ENCODE measurements at regions not wholly inside any gene's neighbourhood (a gene's known extent, or its start where the extent isn't known, plus 50 kb on each side); places are given as distances from the start of the nearest gene placed in this dataset.

GRCh38 chr1:87512431-87512830 is 183.8 kb downstream of the LMO4 start:
- no peak for DNase-seq

DNA sequence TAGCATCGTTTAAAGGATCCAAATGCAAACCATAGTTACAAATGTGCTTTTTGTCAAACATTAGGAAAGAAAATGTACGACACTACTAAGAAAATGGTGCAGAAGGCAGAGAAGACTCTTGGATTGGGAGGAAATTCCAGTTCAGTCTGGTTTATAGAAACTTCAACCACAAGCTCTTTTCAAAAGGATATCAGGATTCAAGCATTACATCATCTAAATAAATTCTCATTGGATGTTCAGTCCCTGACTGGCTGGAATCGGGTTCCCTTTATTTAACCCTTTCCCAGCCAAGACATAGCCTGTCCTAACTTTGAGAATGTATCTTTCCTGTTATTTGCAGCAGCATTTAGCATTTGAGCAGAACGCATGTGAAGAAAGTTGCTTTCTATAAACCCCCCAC is 184.6 kb downstream of the LMO4 start:
- DNase-seq = no peak

DNA sequence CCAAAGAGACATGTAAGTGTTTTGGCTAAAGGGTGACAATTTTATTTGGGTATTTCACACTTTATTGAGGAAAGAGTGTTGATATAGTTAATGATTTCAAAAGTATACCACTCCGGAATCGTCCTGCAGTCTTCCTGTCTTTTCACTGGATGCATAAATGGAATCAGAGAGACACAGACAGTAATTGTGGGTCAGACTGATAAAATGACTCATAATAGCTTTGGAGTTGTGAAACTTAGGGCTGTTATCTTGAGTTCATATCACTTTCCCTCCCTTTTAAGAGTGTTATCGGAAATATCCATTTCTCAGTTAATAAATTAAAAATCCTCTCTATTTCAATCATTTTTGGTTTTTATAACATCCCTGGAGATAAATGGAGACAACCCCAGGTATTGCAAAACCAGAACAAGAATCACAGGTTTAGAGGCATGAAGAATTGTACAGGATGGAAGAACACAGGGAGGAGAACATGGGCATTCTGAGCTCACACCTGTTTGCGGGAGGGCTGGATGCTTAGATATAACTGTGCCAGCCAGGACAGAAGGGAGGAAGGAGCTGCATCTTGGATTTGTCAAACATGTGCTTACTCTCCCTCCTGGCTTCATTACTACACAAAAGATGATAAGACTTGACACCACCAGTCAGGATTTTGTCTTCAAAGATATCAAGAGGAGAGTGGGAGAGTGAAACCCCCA is 185.4 kb downstream of the LMO4 start:
- DNase-seq = no peak

DNA sequence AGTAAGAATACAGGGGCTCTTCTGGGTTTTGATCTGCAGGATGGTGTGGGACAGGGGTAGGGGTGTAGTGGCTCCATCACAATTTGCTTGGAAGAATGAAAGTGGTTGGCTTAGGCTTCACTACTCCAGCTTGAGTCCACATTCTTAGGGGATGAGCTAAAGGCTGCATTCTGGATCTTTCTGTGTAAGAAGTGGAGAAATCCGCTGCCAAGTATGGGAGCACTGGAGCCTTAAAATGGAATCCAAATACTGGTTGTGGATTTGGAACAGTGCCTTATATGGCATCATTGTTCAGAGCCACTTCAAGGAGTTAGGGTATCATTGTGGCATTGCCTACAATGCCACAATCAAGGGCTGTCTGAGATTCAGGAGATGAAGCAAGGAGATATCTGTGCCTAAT is 187.1 kb downstream of the LMO4 start:
- no peak for DNase-seq

- no peak for DNase-seq
Observed at GRCh38 chr1:87518794-87519193, 190.1 kb downstream of the LMO4 start.

- DNase-seq = no peak
Observed at GRCh38 chr1:87521452-87521851, 192.8 kb downstream of the LMO4 start.

DNA sequence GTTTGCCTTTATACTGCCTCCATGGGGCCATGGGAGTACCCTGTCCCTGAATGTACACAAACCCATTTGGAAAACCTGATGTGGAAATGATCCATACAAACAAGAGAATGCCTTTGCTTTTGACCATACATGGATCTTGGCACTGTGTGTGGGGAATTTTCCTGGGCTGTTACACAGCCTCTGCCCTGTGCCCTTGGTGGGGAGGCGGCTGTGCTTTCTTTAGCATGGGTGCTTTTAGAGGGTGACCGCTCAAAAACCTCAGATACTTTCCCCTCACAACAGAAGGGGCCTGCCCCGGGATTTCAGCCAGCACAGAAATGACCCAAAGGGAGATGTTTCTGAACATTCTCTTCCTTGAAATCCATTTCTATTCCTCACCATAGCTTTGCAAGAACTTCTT is 194.8 kb downstream of the LMO4 start:
- DNase-seq = no peak

DNA sequence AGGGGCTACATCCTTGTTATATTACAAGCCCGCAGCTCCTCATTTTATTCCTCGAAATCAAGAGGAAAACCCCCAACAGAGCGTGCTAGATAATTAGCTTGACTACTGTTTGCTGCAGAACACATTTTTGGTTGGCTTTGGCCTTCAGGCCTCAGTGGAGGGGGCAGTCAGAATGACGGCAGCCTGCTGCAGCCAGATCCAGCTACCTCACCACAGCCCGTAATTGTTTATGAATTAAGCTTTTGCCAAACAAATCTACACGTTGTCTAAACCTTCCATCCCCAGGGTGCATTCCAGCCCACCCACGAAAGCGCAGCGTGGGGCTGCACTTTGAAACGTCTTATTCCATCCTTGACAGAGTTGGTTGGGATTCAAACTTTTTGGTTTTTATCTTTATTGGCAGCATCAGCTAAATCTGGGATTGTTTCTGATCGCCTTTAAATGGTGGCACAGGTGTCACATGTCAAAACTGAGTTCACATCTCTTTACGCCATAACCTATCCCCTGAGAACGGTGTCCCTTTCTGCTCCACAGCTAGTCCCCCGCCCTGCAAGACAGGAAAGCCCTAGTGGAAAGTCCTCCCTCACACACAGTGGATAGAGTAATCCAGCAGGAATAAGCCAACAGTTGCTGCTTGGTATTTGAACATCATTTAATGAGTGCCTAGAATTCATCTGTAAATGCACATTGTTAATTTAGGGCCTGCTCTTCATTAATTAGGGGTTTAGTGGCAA is 195.5 kb downstream of the LMO4 start:
- DNase-seq = no peak

DNA sequence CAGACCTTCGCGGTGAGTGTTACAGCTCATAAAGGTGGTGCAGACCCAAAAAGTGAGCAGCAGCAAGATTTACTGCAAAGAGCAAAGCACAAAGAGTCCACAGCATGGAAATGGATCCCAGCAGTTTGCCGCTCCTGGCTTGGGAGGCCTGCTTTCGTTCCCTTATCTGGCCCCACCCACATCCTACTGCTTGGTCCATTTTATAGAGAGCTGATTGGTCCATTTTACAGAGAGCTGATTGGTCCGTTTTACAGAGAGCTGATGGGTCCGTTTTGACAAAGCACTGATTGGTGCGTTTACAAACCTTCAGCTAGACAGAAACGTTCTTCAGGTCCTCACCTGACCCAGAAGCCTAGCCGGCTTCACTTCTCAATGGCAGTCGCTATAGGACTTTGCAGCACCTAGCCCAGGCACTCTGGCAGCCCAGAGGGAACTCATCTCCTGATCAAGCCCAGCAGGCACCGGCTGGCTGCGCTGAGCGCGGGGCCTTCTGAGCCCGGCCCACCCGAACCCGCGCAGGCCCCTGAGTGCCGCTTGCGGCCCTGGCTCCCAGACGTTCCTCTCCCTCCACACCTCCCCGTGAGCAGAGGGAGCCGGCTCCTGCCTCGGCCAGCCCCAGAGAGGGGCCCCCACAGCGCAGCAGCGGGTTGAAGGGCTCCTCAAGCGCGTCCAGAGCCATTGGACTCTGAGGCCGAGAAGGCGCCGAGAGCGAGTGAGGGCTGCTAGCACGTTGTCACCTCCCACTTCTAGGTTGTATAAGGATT is 200.3 kb downstream of the LMO4 start:
- DNase-seq = no peak

DNA sequence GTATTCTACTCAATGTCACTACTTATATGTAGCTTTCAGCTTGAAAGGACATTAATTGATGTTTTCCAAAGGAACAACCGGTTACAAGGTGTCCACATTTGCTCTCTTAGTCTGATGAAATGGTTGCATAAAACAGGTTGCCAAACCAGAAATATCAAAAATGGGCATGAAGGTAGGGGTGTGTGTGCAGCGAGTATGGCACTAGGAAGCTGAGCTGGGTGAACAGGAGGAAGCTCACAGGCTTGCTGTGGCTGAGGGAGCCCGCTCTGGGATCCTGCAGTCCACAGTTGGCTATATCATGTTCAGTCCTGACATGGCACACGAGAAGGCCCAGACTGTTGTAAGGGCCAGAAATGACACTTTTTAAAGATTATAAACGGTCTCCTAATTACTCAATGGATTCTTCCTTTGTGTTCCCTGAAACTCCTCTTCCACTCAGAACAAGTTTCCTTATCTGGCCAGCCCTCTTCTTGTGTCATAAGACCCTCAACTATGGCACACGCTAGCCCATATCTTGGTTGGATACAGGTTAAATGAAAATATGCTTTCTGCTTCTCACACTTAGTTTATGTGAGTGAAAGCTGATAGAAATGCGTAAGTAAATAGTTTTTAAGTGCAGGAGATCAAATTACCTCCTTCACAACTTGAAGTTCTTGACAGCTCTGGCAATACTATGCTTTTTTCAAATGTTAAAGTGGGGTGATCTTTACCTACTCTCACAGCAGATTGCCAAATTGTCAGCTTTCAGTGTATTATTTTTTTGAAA is 201.5 kb downstream of the LMO4 start:
- DNase-seq = no peak

DNA sequence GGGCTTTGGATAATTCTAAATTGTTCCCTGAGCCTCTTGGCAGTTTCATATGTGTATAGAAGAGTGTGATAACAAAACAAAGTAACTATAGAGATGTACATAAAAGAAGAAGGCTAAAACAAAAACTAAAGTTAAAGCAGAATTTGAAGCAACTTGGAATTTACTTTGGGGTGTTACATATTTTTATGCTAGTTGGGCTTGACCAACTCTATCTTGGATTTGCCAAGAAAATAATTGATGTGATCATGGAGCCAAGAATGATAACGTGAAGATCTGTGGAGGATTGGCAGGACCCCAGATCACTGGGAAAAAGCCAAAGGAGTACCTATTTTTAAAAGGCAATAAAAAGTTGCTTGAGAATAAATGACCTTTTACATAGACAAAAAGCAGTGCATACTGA is 206.9 kb downstream of the LMO4 start:
- no peak for DNase-seq

DNA sequence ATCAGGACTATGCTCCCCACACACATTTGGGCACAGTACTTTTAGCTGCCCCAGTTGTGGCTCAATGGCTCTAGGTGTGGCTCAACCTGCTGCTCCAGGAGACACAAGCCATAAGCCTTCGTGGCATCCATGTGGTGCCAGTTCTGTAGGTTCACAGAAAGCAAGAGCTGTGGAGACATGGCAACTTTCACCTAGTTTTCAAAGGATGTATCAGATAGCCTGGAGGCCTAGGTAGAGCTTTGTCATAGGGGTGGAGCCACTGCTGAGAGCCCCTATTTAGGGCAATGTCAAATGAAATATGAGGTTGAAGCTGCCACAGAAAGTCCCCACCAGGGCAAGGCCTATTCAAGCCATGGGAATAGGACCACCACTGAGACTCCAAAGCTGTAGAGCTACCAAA is 210.5 kb downstream of the LMO4 start:
- no peak for DNase-seq

DNA sequence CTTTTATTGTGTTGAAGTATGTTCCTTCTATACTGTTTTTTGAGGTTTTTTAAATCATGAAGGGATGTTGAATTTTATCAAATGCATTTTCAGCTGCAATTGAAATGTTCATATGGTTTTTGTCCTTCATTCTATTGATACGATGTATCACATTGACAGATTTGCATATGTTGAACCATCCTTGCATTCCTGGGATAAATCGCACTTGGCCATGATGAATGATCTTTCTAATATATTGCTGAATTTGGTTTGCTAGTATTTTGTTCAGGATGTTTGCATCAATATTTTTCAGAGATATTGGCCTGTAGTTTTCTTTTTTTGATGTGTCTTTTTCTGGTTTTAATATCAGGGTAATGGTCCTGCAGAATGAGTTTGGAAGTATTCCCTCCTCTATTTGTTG is 214.0 kb downstream of the LMO4 start:
- no peak for DNase-seq

DNA sequence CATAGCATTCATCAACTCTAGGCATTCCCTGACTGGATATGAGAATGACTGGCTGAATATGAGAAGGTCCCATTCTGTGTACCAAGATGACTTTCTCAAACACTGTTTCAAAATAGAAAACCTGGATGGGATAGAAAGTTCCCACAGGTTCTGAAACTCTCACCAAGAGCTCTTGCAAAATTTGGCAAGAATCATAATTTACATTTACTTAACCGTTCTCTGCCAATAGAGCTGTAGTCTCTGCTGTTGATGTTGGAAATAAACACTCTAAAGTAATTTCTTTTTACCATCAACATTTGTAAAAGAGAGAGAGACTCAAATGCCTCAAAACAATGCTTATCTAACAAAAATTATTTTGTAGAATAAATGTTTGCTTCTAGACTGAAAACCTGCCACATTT is 221.1 kb downstream of the LMO4 start:
- DNase-seq = no peak

- DNase-seq = no peak
Observed at GRCh38 chr1:87553511-87553910, 224.8 kb downstream of the LMO4 start.

DNA sequence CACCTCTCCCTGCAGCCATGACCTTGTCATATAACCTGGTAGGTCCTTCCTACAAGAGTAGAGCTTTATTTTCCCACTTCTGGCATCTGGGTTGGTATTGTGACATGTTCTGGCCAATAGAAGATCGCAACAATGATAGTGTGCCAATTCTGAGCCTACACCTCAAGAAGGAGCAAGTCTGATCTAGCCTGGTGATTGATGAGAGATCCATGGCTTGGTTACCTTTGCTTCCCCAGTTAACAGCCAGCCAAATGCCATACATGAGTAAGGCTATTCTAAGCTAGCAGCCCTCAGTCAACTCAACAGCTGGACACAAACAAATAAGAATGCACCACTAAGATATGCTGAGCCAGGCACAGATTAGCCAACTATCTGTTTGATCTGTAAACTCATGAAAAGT is 226.7 kb downstream of the LMO4 start:
- DNase-seq = no peak

- DNase-seq = no peak
Observed at GRCh38 chr1:87556326-87556725, 227.6 kb downstream of the LMO4 start.

- DNase-seq = no peak
Observed at GRCh38 chr1:87558921-87559320, 230.2 kb downstream of the LMO4 start.

GRCh38 chr1:87560137-87560536 is 231.5 kb downstream of the LMO4 start:
- DNase-seq = no peak

DNA sequence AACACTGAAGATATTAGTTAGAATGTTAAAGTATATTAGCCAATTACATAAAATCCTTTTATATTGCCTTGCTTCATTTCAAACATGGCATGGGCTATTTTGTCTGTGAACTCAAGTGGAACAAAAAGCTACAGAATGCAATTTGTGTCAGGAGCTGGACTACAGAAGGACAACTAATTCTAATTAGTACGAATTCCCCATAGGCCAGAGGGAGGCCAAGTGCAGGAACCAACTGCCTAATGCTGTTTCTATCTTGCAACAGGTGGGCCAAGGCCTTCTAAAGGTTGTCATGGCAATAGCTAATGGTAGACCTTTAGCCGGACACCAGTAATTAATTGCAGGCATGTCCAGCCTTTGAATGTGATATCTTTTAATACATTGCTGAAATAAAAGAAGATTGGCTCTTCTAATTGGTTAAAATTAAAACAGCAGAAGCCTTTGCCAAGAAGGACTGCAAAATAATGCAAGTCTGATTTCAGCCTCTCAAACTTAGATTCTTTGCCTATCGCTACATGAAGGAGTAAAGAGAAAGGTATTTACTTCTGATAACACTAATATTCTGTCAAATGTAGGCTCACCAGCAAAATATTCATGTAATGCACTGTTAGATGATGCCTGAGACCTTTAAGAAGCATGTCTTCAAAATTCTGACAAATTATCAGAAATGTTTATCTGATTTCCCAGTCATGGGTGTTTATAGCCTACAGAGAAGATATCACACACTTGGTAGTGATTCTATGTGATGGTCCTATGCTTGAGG is 232.1 kb downstream of the LMO4 start:
- no peak for DNase-seq

- DNase-seq = no peak
Observed at GRCh38 chr1:87563211-87563610, 234.5 kb downstream of the LMO4 start.

DNA sequence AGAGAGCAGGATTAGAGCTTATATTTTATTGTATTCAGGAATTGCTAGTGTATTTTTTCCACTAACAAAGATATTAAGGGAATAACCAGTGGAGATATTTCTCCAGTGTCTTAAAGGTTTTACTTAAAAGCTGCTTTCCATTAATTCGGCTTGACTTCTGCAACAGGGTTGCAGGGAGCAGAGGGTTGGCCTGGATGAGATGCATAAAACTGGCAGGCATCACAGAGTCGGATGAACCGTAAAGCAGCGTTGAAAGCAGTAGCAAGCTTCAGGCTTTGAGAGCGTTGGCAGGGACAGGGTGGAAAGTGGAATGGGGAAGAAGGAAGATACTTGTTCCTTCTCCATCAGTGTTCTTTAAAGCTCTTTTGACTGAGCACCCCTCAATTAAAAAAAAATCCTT is 237.2 kb downstream of the LMO4 start:
- no peak for DNase-seq

DNA sequence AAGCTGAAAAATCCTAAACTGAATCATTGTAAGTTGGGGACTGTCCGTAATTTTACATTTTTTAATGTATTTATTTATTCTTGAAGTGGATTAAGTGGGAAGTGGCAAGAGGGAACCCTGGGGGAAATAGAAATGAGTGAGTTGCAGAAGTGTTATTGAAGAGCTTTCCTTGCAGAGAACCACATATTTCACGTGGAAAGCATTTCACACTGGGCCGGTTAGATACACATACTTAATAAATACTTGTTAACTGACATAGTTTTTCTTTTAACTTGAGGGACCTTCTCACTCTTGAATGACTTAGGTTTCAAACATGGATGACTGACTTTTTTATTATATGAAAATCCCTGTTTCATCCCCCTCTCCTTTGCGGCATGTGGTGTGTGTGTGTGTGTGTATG is 239.3 kb downstream of the LMO4 start:
- DNase-seq = no peak
